ENCODE measurements at regions not wholly inside any gene's neighbourhood (a gene's known extent, or its start where the extent isn't known, plus 50 kb on each side); places are given as distances from the start of the nearest gene placed in this dataset.

DNA sequence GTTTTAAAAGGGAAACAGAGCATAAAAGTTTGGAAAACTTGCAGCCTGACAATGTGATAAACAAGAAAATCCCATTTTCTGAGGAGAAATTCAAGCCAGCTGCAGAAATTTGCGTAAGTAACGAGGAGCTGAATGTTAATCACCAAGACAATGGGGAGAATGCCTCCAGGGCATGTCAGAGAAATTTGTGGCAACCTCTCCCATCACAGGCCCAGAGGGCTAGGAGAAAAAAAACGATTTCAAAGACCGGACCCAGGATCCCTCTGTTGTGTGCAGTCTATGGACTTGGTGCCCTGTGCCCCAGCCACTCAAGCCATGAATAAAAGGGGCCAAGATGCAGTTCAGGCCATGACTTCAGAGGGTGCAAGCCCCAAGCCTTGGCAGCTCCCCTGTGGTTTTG lies 355.4 kb upstream of the NDST3 start:
- no peak for DNase-seq (ENCODE audit: low read depth)
- TF ChIP-seq, protein P1, sequence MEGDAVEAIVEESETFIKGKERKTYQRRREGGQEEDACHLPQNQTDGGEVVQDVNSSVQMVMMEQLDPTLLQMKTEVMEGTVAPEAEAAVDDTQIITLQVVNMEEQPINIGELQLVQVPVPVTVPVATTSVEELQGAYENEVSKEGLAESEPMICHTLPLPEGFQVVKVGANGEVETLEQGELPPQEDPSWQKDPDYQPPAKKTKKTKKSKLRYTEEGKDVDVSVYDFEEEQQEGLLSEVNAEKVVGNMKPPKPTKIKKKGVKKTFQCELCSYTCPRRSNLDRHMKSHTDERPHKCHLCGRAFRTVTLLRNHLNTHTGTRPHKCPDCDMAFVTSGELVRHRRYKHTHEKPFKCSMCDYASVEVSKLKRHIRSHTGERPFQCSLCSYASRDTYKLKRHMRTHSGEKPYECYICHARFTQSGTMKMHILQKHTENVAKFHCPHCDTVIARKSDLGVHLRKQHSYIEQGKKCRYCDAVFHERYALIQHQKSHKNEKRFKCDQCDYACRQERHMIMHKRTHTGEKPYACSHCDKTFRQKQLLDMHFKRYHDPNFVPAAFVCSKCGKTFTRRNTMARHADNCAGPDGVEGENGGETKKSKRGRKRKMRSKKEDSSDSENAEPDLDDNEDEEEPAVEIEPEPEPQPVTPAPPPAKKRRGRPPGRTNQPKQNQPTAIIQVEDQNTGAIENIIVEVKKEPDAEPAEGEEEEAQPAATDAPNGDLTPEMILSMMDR (conservative IDR thresholded peaks at IDR 0.05; ENCODE audit: low read depth, low read length) = no peak
- no peak overlapping the region for H3K4me3 ChIP-seq (ENCODE audit: low read depth, low read length)

DNA sequence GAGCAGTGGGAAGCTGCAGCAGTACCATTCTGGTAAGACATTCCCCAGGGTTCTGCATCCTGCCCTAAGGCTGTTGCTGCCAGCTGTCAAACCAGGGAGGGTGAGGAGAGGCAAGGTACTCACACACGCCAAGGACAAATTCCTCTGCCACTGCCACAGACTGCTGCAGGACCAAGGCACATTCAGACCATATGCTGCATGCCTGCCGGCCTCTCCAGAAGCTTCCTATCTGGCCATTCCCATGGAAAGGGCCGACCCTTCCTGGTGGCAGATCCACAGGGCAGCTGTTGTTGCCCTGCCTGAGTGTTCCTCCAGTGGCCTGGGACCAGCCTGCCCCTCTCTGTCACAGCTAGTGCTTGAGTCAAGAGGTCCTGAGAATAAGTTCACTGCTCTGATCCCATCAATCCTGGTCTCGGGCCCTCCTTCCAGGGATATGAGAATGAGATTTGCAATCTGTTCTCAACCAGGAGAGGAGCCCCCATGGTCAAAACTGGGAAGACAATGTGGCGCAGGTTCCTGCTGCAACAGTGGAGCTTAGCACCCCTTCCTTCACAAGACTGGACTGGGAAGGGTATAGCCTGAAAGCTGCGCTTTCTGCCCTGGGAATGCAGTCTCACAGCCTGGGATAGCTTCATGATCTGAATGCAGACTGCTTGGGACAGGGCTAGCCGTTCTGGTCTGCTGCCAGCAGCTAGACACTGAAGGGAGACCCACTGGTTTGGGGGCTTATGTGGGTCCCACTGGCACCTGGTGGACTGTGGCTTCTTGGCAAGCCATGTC lies 342.5 kb upstream of the NDST3 start:
- TF ChIP-seq, protein P1 (conservative IDR thresholded peaks at IDR 0.05; ENCODE audit: low read depth, low read length) = no peak
- no peak for DNase-seq (ENCODE audit: low read depth)
- no peak overlapping the region for H3K4me3 ChIP-seq (ENCODE audit: low read depth, low read length)

DNA sequence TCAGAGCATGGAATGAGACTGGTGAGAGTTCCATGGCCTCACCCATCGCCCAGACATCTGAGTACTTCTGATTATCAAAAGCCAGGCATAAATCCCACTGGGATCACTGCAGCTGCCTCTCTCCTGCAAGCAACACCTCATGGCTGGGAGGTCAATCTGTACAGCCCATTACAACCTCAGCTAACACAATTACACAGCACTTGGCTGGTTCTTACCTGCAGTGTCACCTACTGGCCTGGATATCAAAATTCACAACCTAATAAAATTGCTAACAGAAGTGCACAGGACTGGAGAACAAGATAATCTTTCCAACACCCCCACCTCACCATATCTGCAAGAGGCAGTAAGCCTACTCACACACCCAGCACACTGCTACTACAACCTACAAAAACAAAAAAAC lies 341.7 kb upstream of the NDST3 start:
- H3K4me3 ChIP-seq (ENCODE audit: low read depth, low read length) = no peak overlapping the region
- TF ChIP-seq, protein P1 (conservative IDR thresholded peaks at IDR 0.05; ENCODE audit: low read depth, low read length) = no peak
- DNase-seq (ENCODE audit: low read depth) = no peak

DNA sequence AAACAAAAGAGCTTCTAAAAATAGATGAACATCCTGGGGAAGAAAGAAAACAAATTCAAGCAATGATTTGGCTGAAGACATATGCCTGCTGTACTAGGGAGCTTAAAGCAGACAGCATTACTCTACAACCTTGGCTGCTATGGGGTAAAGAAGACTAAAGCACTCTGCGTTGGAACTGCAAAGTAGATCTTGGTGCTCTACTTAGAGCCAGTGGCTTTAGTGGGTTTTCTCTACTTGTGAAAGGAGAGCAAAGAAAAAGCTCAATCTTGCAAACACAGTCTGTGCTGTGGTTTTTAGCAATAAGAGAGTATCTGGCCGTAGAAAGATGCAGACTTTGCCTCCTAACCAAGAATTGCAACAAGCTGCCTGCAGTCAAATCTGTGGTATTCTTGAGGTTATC lies 334.7 kb upstream of the NDST3 start:
- no peak overlapping the region for H3K4me3 ChIP-seq (ENCODE audit: low read depth, low read length)
- TF ChIP-seq, protein P1 (conservative IDR thresholded peaks at IDR 0.05; ENCODE audit: low read depth, low read length) = no peak
- DNase-seq (ENCODE audit: low read depth) = no peak

DNA sequence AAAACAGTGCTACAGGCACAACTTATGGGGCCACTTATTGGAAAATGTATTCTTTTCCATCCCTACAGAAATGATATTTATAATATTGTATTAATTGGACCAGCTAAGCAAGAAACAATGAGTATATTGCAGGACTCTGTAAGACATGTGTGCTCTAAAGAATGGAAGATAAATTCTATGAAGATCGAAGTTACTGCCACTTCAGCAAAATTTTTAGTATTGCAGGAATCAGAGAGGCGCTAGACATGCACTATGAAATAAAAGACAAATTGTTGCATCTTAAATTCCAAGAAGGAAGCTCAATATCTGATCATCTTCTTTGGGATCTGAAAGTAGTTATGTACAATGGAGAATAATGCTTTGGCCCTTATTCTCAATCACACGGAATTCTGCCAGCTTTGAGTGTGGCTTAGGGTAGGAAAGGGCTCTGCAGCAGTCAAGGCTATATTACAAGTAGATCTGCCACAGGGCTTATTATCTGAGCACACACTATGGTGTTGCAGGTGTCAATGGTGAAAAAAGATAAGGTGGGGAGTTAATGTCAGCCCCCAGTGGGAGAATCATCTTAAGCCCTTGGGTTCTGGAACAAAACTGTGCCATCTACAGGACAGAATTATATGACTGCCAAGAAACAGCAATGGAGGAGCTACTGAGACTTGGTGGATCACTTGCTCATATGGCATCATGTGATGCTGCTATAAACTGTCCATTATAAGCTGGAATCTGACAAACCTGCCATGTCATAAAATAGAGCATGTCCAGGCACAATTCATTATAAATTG lies 334.0 kb upstream of the NDST3 start:
- H3K4me3 ChIP-seq (ENCODE audit: low read depth, low read length) = no peak overlapping the region
- no peak for DNase-seq (ENCODE audit: low read depth)
- TF ChIP-seq, protein P1 (conservative IDR thresholded peaks at IDR 0.05; ENCODE audit: low read depth, low read length) = no peak

DNA sequence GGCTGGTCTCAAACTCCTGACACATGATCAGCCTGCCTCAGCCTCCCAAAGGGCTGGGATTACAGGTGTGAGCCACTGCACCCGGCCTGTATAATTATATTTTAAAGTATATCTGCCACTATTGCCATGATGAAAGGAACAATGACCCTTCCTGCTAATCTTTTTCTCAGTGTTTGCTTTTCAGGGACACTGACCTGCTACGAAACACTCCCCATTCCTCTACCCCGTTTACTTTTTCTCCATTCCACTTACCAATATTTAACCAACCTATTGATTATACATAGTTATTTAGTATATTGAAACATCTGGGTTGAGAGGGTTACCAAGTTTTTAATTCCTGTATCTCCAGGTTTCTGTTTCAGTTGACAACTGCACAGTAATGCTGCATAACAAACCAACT lies 331.9 kb upstream of the NDST3 start:
- H3K4me3 ChIP-seq (ENCODE audit: low read depth, low read length) = no peak overlapping the region
- no peak for DNase-seq (ENCODE audit: low read depth)
- TF ChIP-seq, protein P1 (conservative IDR thresholded peaks at IDR 0.05; ENCODE audit: low read depth, low read length) = no peak

Measured in choroid plexus epithelial cell (primary cell).